Hematopoietic multipotent progenitor cell treated with erythropoietin and hydrocortisone succinate and interleukin-3 and kit ligand, for 8 days (in vitro differentiated cells): ENCODE measurements at regions not wholly inside any gene's neighbourhood (a gene's known extent, or its start where the extent isn't known, plus 50 kb on each side); places are given as distances from the start of the nearest gene placed in this dataset.
A peak's percentile ranks its signal among the peaks of the same experiment; 100 is the strongest.
"Not testable (repeated sequence)": the region's sequence is repeated elsewhere in the genome, so short reads cannot be mapped to it uniquely, and the experiment has no call there.

ENCODE experiments used
- DNase-seq: peaks from one replicate; pipeline ENCODE4 v3.0.0-alpha.2; 2015

DNA sequence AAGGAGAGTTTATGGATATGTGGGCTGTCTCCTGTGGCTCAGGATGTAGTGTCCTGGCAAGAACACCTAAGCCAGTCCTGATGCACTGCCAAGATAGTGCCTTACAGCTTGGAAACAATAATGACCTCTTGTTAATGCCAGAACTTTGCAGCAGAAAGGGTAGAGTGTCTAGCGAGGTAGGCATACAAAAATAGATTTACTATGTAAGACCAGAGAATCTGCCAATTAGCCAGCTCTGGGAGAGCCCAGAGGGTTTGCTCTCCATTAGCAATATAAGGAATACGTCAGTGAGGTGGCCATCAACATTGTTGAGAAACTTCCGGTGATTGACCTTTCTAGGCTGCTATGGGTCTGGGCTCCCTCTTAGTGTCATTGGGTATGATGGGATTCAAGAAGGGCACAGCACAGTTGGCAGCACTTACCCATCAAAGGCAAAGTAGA, 178.5 kb upstream of the GALNT2 start:
- no peak for DNase-seq

DNA sequence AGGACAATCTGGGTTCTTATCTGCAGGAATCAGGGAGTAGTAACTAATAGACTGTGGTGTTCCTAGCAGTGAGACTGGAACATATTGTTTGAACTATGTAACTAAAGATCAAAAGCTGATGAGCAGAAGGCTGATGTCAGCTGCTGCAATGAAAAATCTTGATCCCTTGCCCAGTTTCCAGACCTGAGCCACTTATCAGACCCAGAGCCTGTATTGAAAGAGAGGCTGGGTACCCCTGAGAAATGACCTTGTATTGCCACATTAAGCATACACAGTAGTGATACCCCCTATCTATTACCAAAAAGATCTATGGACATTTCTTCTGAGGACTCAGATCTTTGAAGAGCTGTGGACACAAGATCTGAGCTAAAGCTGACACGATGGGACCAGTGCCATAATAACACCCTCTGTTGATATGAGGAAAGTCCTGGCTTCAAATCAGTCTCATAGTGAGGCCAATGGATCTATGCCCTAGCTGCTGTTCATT, 178.0 kb upstream of the GALNT2 start:
- DNase-seq: no peak

DNA sequence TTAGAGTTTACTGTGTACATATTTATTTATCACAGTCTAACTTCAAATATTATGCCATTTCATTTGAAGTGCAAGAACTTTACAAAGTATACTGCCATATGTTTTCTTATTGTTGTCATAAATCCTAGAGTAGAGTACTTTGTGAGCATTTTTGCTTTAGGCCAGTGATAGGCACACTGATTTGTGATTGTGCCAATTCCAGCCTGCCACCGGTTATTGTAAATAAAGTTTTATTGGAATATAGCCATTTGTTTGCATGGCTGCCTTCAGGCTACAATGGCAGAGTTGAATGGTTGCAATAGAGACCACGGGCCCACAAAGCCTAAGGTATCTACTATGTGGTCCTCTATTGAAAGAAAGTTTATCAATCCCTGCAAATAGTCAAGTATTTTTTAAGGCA, 175.8 kb upstream of the GALNT2 start:
- DNase-seq: no peak

DNA sequence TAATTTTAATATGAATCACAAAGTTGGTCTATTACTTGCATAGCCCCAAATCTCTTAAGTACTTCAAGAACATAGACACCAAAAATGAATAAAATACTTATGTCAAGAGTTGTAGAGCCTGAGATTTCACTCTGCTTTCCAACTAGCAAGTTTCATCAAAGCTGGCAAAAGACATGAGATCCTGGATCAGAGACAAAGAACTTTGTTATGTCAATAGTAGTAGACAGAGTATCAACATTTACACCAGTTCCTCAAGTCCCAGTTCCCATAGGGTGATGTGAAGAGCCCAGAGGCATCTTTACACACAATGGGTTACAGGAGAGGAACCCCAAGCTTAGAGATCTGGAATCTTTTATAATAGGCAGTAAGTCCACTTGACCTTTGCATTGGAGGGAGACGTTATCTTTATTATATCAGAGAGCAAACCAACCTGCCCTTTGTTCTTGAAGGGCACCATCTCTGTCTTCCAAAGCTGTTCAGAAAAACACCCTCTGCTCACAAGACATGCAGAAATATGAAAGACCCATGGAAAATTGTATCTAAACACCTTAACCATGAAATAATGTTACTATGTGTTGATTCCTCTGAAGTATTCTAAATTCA, 174.4 kb upstream of the GALNT2 start:
- DNase-seq: no peak

DNA sequence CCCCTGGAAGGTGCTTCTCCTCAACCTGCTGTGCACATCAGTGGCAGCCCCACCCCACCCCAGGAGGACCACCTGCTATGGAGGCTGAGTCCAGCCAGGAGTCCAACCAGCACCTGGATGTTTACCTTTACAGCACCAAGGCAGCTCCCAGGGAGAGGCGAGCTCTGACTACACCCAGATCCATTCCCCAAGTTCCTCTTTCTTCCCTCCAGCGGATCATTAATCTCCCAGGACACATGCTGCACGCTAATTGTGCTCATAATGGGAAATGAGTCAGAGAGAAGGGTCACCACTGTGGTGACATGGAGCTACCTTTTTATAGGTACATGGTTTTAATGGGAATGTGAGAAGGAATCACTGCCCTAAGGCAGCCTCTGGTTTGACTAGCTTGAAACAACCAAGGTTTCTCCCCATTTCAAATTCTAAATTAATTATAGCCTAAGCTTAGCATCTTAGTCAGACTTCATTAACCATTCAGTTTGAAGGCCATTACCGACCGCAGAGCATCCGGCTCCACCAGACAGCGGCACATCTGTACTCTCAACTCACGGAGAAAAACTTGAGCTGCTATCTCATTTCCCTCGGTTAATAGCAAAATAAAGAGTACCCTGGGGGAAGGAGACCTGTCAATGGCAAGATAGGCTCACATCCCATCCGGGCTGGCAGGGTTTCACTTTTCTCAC, 173.1 kb upstream of the GALNT2 start:
- DNase-seq: no peak

DNA sequence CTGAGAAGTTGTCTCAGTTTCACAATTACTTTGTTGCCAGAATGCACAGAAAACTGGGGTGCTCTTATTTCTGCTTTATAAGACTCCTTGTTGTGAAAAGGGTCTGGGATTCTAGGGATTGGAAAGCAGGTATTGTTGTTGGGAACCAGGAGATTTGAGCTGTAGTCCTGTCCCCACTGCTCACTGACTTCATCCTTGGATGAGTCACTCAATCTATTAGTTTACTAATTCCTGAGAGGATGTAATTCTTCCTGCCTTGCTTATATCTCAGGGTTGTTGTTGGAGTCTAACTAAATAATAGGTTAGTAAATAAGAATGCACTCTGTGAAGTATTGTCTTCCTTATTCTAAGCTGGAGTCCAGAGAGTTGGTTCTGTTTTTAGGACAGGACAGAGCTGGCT, 172.5 kb upstream of the GALNT2 start:
- DNase-seq: no peak

DNA sequence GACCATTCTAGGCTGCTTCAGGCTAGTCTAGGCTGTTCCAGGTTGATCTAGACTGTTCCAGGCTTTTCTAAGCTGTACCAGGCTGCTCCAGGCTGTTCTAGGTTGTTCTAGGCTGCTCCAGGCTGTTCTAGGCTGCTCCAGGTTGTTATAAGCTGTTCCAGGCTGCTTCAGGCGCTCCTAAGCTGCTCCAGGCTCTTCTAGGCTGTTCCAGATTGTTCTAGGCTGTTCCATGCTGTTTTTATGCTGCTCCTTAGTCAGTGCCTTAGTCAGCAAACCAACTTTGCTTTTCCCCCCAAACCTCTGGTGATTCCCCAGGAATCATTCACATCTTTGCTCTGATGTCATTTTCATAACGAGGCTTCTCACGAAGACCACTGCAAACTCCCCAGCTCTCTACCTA, 171.4 kb upstream of the GALNT2 start:
- no peak for DNase-seq

DNA sequence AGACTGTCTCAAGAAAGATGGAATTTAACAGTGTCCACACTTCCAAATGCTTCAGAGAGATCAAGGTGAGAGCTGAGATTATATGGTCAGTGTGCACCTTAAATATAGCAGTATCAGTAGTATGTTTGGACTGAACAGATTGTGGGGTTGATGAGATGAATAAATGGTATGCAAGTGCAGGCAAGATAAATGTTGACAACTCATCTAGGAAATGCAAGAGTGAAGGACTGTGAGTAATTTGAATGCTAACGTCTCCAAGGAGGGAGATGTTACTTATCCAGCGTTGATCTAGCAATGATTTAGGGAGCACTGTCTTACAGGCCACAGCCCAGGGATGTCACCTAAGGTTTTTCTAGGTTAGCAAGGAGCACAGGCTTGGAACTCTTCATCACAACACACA, 170.7 kb upstream of the GALNT2 start:
- no peak for DNase-seq

DNA sequence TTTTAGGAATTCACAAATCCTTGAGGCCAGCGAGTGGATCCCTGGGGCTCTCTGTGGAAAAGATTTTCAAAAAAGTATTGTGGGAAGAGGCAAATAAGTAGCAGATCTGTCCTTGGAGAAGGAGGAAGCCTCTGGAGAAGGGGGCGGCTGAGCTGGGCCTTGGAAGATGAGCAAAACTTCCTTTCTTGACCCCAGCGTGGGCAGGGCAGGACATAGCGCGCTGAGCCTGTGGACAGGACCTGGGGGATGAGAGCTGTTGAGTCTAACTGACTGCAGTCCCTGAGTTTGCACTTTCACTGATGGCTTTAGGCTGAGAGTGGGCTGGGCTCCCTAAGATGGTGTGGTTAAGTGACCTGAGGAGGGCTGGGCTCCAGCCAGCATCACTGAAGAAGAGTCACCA, 170.2 kb upstream of the GALNT2 start:
- DNase-seq: no peak

DNA sequence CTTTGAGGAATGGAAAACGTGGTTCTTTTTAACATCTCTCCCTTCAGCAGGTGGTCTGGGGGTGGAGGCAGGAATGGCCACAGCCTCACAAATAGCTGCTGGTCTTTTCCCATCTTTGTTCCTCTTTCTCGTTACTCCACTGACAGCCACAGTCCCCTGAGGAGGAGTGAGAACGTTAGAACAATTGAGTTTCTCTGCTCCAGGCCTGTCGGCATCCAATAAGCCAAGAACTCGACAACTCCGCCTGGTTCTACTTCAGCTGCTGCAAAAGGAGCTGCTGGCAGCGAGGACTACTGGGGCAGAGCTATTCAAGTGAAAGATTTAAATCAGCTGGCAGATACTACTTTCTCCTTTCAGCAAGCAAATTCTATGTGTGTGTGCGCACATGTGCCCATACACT, 169.5 kb upstream of the GALNT2 start:
- no peak for DNase-seq

DNA sequence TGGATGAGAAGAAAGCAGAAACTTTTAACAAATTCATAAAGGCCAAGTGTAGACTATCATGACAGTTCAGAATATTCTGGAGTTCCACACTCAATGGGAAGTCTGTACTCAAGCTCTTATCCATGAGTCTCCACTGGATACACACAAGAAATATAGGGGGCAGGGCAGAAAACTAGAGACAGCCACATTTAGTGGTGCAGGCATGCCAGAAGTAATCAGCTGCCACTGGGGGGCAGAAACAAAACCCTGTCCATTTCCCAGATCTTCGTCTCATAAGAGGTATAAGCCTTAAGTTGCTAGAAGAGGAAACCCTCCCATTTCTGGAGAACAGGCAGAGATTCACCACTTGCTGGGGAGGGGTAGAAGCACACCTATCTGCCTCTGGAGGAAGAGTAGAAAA, 166.8 kb upstream of the GALNT2 start:
- peak; percentile 13 for DNase-seq

DNA sequence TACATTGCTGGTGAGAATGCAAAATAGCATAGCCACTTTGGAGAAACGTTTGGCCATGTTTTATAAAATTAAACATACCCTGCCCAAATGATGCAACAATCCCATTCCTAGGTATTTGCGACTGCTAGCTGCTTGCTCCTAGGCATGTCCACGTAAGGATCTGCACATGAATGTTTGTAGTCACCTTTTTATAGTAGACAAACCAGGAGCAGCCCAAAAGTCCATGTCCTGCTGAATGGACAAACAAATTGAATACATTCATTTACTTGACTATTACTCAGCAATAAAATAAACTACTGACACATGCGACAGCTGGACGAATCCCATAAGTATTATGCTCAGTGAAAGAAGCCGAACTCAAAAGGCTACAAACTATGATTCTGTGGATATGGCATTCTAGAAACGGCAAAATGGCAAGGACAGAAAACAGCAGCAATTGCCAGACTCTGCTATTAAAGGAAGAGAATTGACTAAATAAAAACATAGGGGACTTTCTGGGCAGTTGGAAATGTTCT, 161.9 kb upstream of the GALNT2 start:
- no peak for DNase-seq

DNA sequence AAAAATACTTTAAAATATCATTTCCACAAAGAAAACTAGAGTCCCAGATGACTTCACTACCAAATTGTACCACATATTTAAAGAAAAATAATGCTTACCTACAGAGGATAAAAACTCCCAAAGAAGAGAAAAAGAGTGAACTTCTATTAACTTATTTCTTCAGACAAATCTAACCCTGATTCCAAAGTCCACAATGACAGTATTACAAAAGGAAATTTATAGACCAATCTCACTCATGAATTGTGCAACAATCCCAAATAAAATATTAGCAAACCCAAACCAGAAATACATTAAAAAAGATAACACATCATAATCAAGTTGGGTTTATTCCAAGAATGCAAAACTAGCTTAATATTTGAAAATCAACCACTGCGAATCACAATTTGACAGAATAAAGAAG, 161.4 kb upstream of the GALNT2 start:
- DNase-seq: no peak

DNA sequence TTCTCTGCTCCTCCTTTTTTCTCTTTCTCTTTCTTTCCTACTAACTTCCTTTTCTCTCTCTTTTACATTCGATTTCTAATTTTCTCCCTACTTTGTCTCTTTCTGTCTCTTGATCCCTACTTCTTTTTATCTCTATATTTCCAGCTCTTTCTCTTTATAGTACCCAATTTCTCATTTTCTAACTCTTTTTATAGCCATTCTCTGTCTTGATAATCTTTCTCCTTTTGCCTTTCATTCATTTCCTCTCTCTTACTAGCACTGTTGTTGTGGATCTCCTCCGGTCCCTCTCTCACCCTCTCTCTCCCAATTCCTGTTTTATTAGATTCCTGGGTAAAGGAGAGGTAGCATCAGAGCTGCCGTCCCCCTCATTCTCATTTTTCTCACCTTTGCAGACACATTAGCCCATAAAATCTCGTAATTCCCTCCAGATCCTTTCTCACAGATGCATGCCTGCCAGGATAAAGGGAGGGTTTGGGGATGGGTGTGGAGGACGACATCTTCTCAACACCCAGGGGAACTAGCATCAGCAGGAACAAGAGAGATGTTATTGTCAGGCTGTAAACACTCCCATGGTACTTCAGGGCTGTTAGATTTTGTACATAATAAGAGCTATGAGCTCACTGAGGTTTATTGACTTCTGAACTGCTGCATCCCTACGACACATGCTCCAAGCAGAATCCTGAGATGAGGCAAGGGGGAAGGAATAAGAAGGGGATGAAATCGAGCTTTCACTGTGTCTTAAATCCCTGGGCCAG, 159.0 kb upstream of the GALNT2 start:
- no peak for DNase-seq

DNA sequence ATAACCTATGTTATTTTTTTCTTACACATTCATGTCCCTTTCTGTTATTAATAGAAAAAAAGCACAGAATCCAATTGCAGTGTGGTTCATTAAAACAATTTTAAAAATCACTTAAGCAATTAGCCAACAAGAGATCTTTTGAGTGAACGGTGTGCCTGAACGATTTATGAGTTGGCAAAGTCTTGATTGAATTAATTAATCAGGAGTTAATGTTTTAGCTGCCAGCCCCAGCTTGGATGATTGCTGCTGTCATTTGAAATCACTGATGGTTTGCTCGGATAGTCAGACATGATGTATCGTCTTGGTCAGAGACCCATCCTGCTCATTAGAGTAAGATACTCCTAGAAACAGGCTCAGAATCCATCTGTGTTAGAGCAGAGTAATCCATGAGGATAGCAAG, 158.3 kb upstream of the GALNT2 start:
- no peak for DNase-seq

DNA sequence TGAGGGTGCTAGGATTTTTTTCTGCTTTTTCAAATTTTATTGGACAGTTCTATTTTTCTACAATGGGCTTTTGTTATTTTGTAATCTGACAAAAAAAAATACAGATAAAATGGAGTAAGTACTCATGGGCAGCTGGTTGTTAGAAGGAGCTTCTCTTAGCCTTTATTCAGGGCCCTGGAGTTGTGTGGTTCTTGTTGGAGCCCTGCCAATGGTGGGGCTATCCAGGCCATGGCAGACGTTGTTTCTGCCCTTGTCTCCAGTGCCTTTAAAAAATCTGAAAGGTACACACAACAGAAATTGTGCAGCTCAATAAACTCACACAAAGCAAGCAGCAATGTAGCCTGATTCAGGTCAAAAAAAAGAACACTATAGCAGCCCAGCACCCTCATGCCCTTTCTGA, 153.5 kb upstream of the GALNT2 start:
- no peak for DNase-seq

DNA sequence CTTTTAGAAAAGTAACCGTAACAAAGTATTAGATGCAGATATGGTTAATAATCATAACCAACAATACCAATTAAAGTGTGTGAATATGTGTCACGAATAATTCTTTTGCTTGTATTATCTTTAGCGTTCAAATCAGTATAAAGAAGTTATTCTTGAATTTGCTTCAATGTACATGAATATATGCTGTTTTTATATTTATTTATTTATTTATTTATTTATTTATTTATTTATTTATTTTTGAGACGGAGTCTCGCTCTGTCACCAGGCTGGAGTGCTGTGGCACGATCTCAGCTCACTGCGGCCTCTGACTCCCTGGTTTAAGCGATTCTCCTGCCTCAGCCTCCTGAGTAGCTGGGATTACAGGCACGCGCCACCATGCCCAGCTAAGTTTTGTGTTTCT, 147.6 kb upstream of the GALNT2 start:
- DNase-seq: not testable (repeated sequence)

DNA sequence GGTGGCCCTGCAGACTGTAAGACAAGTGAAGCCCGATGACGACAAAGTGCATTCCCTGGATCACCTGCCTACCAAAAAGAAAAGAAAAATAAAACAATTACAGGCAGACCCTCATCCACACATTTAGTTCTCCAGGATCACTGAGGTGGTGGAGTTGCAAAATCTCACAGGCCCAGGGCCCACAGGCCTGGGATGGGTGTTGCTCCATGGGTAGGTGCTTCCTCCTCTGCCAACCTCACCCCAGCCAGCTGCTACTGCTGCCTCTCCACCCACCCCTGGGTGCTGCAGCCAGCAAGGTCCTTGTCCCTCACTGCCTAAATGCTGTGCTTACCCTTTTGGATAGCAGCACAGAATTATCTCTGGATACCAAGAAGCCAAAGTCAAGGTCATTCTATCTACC, 146.4 kb upstream of the GALNT2 start:
- DNase-seq: no peak

DNA sequence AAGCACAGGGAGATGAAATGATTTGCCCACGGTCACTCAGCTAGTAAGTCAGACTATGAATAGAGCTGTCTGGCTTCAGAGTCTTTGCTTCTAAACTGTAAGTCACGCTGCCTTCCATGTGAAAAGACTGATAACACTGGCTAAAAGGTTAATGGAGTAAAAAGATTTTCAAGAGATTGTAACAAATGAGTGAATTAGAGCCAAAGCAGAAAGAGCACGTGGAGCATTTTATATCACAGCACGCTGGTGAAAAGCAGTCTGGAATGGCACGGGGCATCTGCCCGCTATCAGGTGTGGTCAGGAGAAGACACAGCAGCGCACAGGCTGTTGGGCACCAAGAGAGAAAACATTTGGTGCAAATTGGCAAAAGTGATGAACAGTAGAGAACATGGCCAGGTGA, 144.8 kb upstream of the GALNT2 start:
- DNase-seq: no peak

DNA sequence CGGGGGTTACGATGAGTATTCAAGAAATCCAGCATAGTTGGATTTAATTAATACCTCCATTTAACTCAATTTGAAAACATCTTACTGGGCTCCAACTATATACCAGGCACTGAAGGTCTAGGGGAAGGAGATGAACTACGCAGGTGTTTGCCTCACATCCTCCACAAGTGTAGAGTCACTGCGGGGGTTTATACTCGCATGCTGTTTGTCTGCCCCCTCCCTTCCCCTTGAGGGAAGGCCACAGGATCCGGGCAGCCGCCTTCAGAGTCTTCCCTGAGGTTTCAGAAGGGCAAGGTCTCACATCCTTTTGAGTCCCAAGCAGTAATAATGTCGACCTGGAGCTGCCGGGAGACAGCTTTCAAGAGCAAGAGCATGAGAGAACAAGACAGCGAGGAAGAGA, 142.4 kb upstream of the GALNT2 start:
- no peak for DNase-seq

DNA sequence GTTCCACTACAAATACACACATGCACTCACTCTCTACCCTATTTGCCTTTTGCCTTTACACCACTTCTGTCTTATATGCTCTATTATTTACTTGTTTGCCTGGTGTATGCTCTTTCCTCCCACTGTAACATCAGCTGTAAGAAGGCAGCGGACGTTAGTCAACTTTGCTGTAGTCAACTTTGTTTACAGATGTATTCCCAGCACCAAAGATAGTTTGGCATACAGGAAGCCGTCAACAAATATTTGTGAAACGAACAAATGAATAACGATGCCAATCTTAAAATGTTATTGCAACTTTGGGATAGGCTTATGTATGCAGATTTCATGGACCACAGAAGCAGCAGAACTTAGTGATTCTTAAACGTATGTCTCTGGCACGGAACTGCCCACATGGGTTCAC, 138.3 kb upstream of the GALNT2 start:
- DNase-seq: no peak

DNA sequence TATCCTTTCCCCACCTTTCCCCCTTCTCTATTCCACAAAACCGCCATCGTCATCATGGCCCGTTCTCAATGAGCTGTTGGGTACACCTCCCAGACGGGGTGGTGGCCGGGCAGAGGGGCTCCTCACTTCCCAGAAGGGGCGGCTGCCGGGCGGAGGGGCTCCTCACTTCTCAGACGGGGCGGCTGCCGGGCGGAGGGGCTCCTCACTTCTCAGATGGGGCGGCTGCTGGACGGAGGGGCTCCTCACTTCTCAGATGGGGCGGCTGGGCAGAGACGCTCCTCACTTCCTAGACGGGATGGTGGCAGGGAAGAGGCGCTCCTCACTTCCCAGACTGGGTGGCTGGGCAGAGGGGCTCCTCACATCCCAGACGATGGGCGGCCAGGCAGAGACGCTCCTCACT, 135.3 kb upstream of the GALNT2 start:
- DNase-seq: not testable (repeated sequence)

DNA sequence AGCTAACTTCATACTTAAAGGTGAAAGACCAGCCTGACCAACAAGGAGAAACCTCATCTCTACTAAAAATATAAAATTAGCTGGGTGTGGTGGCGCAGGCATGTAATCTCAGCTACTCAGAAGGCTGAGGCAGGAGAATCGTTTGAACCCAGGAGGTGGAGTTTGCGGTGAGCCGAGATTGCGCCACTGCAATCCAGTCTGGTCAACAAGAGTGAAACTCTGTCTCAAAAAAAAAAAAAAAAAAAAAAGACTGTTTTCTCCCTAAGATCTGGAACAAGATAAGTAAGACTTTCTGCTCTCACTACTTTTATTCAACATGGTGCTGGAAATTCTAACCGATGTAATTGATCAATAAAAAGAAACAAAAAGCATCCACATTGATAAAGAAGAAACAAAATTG, 131.9 kb upstream of the GALNT2 start:
- DNase-seq: not testable (repeated sequence)

DNA sequence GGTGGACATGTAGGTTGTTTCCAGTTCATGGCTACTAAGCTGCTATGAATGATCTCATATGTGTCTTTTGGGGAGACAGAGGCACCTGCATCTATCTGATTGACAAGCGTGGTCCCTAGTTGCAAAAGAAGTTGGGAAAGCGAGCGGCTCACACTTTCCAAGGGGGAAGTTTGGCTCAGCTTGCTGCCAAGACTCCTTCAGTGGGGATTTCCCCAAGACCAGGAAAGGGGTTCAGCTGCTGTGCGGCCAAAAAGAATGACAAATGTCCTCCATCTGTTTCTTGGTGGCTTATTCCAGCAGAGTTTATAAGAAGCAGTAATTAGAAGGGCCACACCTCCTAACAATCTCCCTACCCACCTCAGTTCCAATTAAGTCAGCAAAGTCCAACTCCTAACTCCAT, 128.5 kb upstream of the GALNT2 start:
- DNase-seq: no peak
